Epithelial cell of esophagus (primary cell): ENCODE measurements at regions not wholly inside any gene's neighbourhood (a gene's known extent, or its start where the extent isn't known, plus 50 kb on each side); places are given as distances from the start of the nearest gene placed in this dataset.

Experiments
- DNase-seq: peaks from one replicate; pipeline ENCODE4 v3.0.0; 2010; ENCODE audit warnings: low read depth
- H3K4me3 ChIP-seq: 2 replicates; pipeline ENCODE4 v1.5.1; 2011; ENCODE audit warnings: mild to moderate bottlenecking, low read length, control low read depth
- TF ChIP-seq, protein P1 (sequence below): IDR thresholded peaks from 2 replicates; pipeline ENCODE4 v1.5.1; 2011; ENCODE audit warnings: low read depth, mild to moderate bottlenecking, low read length, control low read depth, inconsistent platforms; ENCODE audit not compliant: insufficient read depth; ENCODE audit errors: missing control alignments

DNA sequence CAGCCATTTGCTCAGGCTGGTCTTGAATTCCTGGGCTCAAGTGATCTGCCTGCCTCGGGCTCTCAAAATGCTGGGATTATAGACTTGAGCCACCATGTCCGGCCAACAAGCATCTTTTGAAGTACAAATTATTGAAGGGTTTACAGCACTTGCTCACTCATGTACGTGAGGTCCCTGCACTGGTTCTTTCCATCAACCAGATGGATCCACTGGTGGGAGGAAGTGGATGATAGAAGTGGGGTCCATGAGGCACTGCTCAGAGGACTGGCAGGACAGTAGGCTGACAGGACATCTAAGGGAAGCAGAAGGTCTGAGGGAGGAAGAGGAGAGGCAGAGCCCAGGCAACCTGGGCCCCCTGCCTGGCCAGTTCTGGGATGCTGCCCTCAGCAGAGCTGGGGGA is 109.2 kb upstream of the NXT1 start:
- DNase-seq = no peak
- TF ChIP-seq, protein P1, sequence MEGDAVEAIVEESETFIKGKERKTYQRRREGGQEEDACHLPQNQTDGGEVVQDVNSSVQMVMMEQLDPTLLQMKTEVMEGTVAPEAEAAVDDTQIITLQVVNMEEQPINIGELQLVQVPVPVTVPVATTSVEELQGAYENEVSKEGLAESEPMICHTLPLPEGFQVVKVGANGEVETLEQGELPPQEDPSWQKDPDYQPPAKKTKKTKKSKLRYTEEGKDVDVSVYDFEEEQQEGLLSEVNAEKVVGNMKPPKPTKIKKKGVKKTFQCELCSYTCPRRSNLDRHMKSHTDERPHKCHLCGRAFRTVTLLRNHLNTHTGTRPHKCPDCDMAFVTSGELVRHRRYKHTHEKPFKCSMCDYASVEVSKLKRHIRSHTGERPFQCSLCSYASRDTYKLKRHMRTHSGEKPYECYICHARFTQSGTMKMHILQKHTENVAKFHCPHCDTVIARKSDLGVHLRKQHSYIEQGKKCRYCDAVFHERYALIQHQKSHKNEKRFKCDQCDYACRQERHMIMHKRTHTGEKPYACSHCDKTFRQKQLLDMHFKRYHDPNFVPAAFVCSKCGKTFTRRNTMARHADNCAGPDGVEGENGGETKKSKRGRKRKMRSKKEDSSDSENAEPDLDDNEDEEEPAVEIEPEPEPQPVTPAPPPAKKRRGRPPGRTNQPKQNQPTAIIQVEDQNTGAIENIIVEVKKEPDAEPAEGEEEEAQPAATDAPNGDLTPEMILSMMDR = no peak
- H3K4me3 ChIP-seq = no peak overlapping the region

DNA sequence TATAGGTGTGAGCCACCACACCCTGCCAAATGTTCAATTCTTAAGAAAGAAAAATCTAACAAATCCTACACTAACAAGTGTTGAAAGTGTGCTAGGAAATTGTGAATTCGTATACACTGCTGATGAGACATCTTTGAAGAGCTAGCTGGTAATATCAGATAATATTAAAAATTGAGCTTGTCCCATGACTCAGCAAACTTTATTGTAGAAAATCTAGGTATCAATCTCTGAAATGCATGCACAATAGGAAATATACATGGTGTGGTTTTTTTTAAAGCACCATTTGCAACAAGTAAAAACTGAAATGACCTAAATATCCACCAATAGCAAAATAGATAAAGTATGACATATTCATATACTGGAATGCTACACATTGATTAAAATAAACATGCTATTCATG is 110.1 kb upstream of the NXT1 start:
- DNase-seq = no peak
- H3K4me3 ChIP-seq = no peak overlapping the region
- TF ChIP-seq, protein P1 = no peak

DNA sequence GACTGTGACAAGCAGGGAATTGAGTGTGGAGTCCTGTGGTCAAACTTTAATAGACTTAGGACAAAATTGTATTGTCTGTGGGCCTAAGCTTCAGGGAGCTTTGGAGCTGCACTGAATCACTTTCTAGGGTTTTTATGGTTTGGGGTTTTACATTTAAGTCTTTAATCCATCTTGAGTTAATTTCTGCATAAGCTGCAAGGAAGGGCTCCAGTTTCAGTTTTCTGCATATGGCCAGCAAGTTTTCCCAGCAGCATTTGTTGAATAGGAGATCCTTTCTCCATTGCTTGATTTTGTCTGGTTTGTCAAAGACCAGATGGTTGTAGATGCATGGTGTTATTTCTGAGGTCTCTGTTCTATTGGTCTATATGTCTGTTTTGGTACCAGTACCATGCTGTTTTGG is 113.4 kb upstream of the NXT1 start:
- no peak overlapping the region for H3K4me3 ChIP-seq
- TF ChIP-seq, protein P1 = no peak
- no peak for DNase-seq

DNA sequence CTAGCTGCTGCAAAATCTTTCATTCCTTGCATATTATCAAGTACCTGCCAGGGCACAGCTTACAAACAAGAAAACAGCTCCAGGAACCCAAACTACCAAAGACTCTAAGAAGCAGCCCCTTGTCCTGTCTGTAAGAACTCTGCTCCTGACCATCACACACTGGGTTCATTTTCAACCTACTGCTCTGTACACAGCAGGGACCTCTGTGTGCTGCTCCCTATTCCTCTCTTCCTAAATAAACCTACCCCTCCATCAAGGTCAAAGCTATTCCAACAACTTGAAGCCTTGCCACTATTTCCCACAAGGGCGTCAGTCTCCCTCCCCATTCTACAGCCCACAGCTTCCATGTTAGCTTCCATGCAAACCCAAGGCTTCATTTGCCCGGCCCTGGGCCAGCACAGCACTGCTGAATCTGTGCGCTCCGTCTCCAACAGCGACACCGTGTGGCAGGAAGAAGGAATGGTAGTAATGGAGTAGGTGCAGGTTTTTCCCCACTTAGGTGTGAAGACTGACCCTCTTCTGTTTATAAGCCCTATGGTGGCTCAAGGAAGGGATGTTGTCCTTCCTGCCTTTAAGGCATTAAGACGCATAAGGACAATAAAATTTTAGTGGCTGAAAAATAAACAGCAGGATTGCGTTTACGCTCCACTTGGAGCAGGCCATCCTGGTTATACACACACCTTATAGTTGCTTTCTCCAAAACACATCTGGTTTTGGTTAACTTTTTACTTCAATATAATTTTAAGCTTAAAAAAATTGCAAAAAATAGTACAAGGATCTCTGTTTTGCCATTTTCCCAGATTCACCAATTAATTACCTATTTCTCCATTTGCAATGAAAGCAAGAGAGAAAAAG is 115.2 kb upstream of the NXT1 start:
- H3K4me3 ChIP-seq = no peak overlapping the region
- peak; percentile 74 for DNase-seq
- TF ChIP-seq, protein P1 = peak; percentile 95

DNA sequence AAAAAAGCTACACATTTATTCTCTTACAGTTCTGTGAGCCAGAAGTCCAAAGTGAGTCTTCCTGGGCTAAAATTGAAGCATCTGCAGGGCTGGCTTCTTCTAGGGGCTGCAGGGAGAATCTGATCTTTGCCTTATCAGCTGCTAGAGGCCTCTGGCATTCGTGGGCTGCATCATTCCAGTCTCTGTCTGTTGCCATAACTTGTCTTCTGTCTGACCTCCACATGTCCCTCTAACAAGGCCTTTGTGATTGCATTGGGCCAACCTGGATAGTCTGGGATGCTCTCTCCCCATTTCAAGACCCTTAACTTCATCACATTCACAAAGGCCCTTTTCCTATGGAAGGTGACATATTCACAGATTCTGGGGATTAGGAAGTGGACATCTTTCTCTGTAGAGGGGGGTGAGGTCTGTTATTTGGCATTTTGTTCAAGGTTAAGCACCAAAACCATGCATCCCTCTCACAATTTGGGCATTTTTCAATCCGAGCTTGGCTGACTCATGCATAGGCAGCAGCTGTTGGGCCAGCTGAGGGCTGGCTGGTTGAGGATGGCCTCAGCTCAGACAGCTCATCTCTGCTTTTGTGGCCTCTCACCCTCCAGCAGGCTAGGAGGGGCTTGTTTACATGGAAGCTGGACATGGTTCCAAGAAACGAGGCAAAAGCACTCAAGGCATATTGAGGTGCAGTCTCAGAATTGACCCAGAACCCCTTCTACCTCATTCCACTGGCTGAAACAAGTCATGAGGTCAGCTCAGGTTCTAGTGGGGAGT is 116.1 kb upstream of the NXT1 start:
- H3K4me3 ChIP-seq = no peak overlapping the region
- no peak for DNase-seq
- TF ChIP-seq, protein P1 = no peak

DNA sequence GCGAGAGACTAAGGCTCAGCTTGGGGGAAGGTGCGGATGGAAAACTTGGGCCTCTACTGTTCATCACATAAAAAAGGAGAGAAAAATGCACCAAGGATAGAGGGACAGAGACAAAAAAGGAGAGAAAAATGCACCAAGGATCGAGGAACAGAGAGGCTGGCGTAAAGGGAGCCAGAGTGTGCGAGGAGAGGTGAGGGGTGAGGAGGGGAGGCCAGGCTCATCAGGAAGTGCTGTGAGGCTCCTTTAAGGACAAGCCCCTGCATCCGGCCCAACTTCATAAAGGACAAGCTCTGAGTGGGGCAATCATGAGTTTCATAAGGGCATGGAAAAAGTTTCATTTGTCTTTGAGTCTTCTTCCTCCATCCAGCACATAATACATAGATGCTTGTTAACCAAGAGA is 117.2 kb upstream of the NXT1 start:
- TF ChIP-seq, protein P1 = no peak
- H3K4me3 ChIP-seq = no peak overlapping the region
- no peak for DNase-seq
